ENCODE measurements at regions not wholly inside any gene's neighbourhood (a gene's known extent, or its start where the extent isn't known, plus 50 kb on each side); places are given as distances from the start of the nearest gene placed in this dataset.

DNA sequence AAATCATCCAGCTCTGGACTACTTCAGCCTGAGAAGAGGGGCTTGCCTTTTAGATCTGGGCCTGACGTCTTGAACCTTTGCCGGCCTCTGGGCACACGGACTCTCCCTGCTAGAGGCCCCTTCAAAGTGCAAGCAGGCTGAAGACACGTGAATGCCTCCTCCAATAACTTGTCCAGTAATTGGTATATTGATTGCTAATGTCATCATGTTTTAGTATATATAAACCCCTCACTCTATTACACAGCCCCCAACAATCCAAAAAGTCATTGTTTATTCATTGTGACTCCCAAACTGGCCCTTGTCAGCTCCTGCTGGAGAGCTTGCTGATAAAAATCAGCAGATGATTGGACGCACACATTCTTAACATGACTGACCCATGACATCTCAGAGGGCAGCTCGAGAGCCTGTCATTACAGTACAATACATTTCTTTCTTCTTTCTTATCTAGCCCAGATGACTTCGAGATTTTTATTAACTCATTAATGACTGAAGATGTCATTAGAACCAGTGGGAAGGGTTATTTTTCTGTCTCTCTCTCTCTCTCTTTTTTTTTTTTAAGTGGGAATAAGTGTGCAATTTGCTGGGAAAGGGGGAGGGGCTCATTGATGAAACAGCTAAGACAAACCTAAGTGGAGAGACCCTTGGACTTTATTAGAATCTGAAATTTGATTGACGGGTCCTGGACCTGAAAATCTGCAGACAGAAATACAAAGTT lies 65.5 kb upstream of the NR2F2 start (continued):
- TF ChIP-seq STAG1 (CRISPR knock-in tag; IDR thresholded peaks at IDR 0.05), result 0 out of 2 replicates have a peak, but pooled peaks have one; percentile 3
- no peak for TF ChIP-seq ZNF501 (CRISPR knock-in tag; IDR thresholded peaks at IDR 0.05)
- TF ChIP-seq TFAP4 (IDR thresholded peaks at IDR 0.05; ENCODE audit: borderline replicate concordance, low read depth), result peak; percentile 95
- TF ChIP-seq ASH2L (IDR thresholded peaks at IDR 0.05; ENCODE audit: insufficient read length, low read depth, low read length), result peak; percentile 75
- TF ChIP-seq NCOA2 (CRISPR knock-in tag; IDR thresholded peaks at IDR 0.05), result peak; percentile 80
- no peak for TF ChIP-seq SOX6 (IDR thresholded peaks at IDR 0.05)
- TF ChIP-seq SOX6 (CRISPR knock-in tag; IDR thresholded peaks at IDR 0.05), result peak; percentile 86
- no peak for TF ChIP-seq CERS6 (CRISPR knock-in tag; IDR thresholded peaks at IDR 0.05)
- TF ChIP-seq ZNF790 (CRISPR knock-in tag; IDR thresholded peaks at IDR 0.05; ENCODE audit: borderline replicate concordance), result no peak
- no peak for TF ChIP-seq CCAR2 (optimal IDR thresholded peaks at IDR 0.05; ENCODE audit: low read depth, low read length)
- no peak for TF ChIP-seq ZNF619 (CRISPR knock-in tag; IDR thresholded peaks at IDR 0.05)
- no peak for TF ChIP-seq ZNF17 (CRISPR knock-in tag; IDR thresholded peaks at IDR 0.05)
- no peak for TF ChIP-seq ZNF234 (CRISPR knock-in tag; conservative IDR thresholded peaks at IDR 0.05)
- no peak for TF ChIP-seq ARID2 (CRISPR knock-in tag; IDR thresholded peaks at IDR 0.05; ENCODE audit: borderline replicate concordance)
- 0 out of 2 replicates have a peak, but pooled peaks have one; percentile 4 for TF ChIP-seq IRF2 (CRISPR knock-in tag; IDR thresholded peaks at IDR 0.05)
- peak; percentile 45 for TF ChIP-seq TCF7 (IDR thresholded peaks at IDR 0.05; ENCODE audit: low read depth)
- TF ChIP-seq ISX (CRISPR knock-in tag; conservative IDR thresholded peaks at IDR 0.05), result no peak
- TF ChIP-seq SP1 (IDR thresholded peaks at IDR 0.05), result no peak
- TF ChIP-seq SP1 (CRISPR knock-in tag; IDR thresholded peaks at IDR 0.05), result no peak
- TF ChIP-seq HOXA7 (CRISPR knock-in tag; IDR thresholded peaks at IDR 0.05), result no peak
- no peak for TF ChIP-seq MZF1 (CRISPR knock-in tag; IDR thresholded peaks at IDR 0.05; ENCODE audit: borderline replicate concordance)
- TF ChIP-seq MIXL1 (CRISPR knock-in tag; IDR thresholded peaks at IDR 0.05), result peak; percentile 64; the same call in 1 of the 2 replicates
- TF ChIP-seq RXRA (CRISPR knock-in tag; IDR thresholded peaks at IDR 0.05), result peak; percentile 36; the same call in 1 of the 2 replicates
- no peak for TF ChIP-seq NFE2L1 (CRISPR knock-in tag; IDR thresholded peaks at IDR 0.05; ENCODE audit: borderline replicate concordance)
- TF ChIP-seq HOMEZ (CRISPR knock-in tag; IDR thresholded peaks at IDR 0.05; ENCODE audit: low read depth), result peak; percentile 42; the same call in 1 of the 2 replicates
- no peak for TF ChIP-seq ZNF124 (CRISPR knock-in tag; IDR thresholded peaks at IDR 0.05)
